Activated T-cell treated with anti-CD3 and anti-CD28 coated beads for 48 hours (primary cell): ENCODE measurements at regions not wholly inside any gene's neighbourhood (a gene's known extent, or its start where the extent isn't known, plus 50 kb on each side); places are given as distances from the start of the nearest gene placed in this dataset.
"Not testable (repeated sequence)": the region's sequence is repeated elsewhere in the genome, so short reads cannot be mapped to it uniquely, and the experiment has no call there.

Source experiments
- DNase-seq: peaks from one replicate; pipeline ENCODE4 v3.0.0-alpha.2; 2020; ENCODE audit warnings: low read depth

GRCh38 chr4:81816031-81816761, 344.5 kb upstream of the RASGEF1B start:
- DNase-seq: no peak

- no peak for DNase-seq
Observed at GRCh38 chr4:81814987-81815541, 343.4 kb upstream of the RASGEF1B start.

- no peak for DNase-seq
Observed at GRCh38 chr4:81811562-81812293, 340.0 kb upstream of the RASGEF1B start.

- DNase-seq: no peak
Observed at GRCh38 chr4:81808011-81808672, 336.4 kb upstream of the RASGEF1B start.

- no peak for DNase-seq
Observed at GRCh38 chr4:81807386-81807785, 335.7 kb upstream of the RASGEF1B start.

- DNase-seq: no peak
Observed at GRCh38 chr4:81806485-81806884, 334.8 kb upstream of the RASGEF1B start.

GRCh38 chr4:81804849-81805248, 333.1 kb upstream of the RASGEF1B start:
- no peak for DNase-seq

GRCh38 chr4:81802285-81802846, 330.7 kb upstream of the RASGEF1B start:
- DNase-seq: no peak

- no peak for DNase-seq
Observed at GRCh38 chr4:81799371-81799770, 327.7 kb upstream of the RASGEF1B start.

GRCh38 chr4:81796790-81797528, 325.3 kb upstream of the RASGEF1B start:
- no peak for DNase-seq

GRCh38 chr4:81792521-81792920, 320.8 kb upstream of the RASGEF1B start:
- no peak for DNase-seq

GRCh38 chr4:81790477-81790876, 318.8 kb upstream of the RASGEF1B start:
- DNase-seq: no peak

- DNase-seq: no peak
Observed at GRCh38 chr4:81789741-81790399, 318.2 kb upstream of the RASGEF1B start.

GRCh38 chr4:81789158-81789557, 317.5 kb upstream of the RASGEF1B start:
- DNase-seq: no peak

GRCh38 chr4:81786766-81787165, 315.1 kb upstream of the RASGEF1B start:
- DNase-seq: no peak

- DNase-seq: no peak
Observed at GRCh38 chr4:81786063-81786763, 314.5 kb upstream of the RASGEF1B start.

- DNase-seq: no peak
Observed at GRCh38 chr4:81785338-81785737, 313.6 kb upstream of the RASGEF1B start.

GRCh38 chr4:81783558-81783957, 311.9 kb upstream of the RASGEF1B start:
- no peak for DNase-seq

GRCh38 chr4:81781799-81782198, 310.1 kb upstream of the RASGEF1B start:
- no peak for DNase-seq

GRCh38 chr4:81777718-81778117, 306.0 kb upstream of the RASGEF1B start:
- DNase-seq: not testable (repeated sequence)

- DNase-seq: no peak
Observed at GRCh38 chr4:81776794-81777193, 305.1 kb upstream of the RASGEF1B start.
